ENCODE measurements at regions not wholly inside any gene's neighbourhood (a gene's known extent, or its start where the extent isn't known, plus 50 kb on each side); places are given as distances from the start of the nearest gene placed in this dataset.

- TF ChIP-seq, protein P1, sequence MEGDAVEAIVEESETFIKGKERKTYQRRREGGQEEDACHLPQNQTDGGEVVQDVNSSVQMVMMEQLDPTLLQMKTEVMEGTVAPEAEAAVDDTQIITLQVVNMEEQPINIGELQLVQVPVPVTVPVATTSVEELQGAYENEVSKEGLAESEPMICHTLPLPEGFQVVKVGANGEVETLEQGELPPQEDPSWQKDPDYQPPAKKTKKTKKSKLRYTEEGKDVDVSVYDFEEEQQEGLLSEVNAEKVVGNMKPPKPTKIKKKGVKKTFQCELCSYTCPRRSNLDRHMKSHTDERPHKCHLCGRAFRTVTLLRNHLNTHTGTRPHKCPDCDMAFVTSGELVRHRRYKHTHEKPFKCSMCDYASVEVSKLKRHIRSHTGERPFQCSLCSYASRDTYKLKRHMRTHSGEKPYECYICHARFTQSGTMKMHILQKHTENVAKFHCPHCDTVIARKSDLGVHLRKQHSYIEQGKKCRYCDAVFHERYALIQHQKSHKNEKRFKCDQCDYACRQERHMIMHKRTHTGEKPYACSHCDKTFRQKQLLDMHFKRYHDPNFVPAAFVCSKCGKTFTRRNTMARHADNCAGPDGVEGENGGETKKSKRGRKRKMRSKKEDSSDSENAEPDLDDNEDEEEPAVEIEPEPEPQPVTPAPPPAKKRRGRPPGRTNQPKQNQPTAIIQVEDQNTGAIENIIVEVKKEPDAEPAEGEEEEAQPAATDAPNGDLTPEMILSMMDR (IDR thresholded peaks at IDR 0.05; ENCODE audit: insufficient read depth, low read depth, low read length, missing control alignments) = no peak
- no peak for DNase-seq (ENCODE audit: low read depth)
Observed at GRCh38 chr20:22675341-22675740, 91.0 kb upstream of the FOXA2 start.

DNA sequence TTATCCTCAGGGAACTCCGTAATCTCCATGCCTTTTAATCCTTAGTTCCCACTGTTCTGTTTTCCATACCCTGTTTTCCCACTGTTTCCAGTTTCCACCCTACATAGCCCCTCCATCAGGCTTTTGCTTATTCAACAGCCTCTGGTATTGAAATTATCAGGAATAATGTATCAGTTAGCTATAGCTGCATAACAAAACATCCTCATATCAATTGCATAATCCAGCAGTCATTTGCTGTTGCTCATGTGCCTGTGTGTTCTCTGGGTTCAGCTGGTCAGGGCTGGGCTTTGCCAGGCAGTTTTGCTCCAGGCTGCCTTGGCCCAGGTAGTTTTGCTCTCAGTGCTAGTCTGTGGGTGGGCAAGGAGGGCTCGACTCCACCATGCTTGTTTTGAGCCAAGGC, 94.3 kb upstream of the FOXA2 start:
- no peak for DNase-seq (ENCODE audit: low read depth)
- TF ChIP-seq, protein P1 (IDR thresholded peaks at IDR 0.05; ENCODE audit: insufficient read depth, low read depth, low read length, missing control alignments) = no peak
- H3K4me3 ChIP-seq (ENCODE audit: low read depth, low read length) = no peak overlapping the region

More at GRCh38 chr20:22675341-22675740, 91.0 kb upstream of the FOXA2 start:
- H3K4me3 ChIP-seq (ENCODE audit: low read depth, low read length) = no peak overlapping the region

DNA sequence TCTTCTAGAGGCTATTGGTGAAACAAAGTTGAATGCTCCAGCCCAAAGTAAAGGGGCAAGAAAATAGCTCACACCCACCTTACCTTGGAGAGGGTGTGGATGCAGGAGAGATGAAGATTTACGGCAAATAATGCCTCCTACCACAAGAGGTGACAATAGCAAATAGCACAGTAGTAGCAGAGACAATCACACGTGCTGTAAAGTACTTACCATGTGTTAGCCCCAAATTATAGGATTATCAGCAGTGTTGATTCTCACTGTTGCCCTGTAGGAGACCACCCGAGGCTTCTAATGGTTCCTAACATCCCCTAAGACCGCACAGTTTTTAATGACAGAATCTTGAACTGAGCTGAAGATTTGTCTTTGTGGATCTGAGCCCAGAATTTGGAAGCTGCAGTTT, 94.8 kb upstream of the FOXA2 start:
- TF ChIP-seq, protein P1 (IDR thresholded peaks at IDR 0.05; ENCODE audit: insufficient read depth, low read depth, low read length, missing control alignments) = no peak
- H3K4me3 ChIP-seq (ENCODE audit: low read depth, low read length) = no peak overlapping the region
- no peak for DNase-seq (ENCODE audit: low read depth)

DNA sequence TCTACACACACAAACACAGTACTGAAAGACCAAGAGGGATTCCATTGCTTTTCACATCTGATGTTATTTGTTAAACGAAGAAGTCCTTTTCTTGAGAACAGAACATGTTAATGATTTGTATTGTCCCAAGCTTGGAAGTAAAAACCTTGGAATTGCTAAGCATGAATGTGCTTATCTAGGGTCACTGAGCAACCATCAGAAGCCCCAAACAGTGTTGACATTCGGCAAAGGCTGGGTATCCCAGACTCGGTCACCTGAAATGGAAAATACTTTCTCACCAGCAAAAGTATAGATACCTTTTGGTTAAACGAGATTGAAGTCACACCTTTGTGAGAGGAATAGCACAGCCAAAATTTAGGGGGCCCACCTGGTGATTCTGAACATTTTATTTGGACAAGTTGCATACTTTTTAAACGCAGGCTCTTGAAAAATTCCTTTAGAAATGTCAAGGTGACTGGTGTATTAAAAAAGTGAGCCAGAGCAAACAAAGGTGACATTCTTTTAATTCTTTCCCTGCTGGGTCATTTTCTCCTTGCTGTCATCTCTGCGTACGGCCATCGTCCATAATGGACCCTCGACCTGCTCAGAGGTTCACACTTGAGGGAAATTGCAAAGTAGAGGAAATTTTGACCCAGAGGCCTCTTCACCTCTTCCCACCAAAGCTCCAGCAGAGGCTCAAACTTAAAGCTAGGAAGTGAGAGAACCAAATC, 95.8 kb upstream of the FOXA2 start:
- TF ChIP-seq, protein P1 (IDR thresholded peaks at IDR 0.05; ENCODE audit: insufficient read depth, low read depth, low read length, missing control alignments) = no peak
- no peak for DNase-seq (ENCODE audit: low read depth)
- no peak overlapping the region for H3K4me3 ChIP-seq (ENCODE audit: low read depth, low read length)

DNA sequence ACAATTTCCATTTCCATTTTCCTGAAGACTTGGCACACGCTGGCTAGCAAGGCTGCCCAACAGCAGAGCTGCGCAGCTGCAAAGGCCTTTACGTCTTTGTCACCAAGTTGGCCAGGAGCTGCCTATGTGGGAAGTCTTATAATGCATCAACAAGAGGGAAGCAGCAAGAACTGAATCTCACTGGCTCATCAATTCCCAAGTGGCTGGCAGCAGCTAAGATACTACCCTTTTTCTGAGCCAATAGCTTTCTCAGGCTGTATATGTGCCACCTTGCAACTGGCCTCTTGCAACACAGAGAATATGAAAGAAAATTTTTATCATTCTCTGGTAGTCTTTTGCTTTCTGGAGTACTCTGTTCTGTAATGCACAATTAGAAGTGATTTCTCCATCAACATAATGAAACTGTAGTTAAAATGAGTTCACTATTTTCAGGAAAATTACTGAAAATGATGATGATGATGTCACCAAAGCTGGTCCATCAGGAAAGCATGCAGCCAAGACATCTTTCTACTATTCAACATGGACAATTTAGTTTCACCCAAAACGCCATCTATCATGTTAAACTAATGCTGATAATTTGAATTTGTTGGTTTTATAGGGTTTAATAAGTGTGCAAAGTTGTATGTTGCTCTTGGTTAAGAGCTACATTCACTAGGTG, 97.3 kb upstream of the FOXA2 start:
- TF ChIP-seq, protein P1 (IDR thresholded peaks at IDR 0.05; ENCODE audit: insufficient read depth, low read depth, low read length, missing control alignments) = no peak

DNA sequence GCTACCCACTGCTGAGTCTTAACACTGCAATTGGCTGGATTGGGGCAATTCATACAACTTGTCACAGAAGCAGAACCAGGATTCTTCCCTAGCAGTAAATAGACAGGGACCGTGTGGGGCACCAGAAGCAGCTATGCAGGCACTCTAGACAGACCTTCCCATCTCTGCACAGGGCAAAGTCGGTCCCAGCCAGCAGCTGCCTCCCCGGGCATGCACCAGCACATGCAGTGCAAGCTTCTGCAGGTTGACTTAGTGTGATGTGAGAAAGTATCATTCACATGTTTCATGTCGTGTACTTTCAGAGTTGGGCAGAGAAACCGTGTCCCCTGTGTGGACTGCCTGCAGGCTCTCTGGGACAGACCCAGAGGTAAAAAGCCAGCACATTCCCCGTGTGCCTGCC, 98.0 kb upstream of the FOXA2 start:
- H3K4me3 ChIP-seq (ENCODE audit: low read depth, low read length) = no peak overlapping the region
- DNase-seq (ENCODE audit: low read depth) = no peak
- TF ChIP-seq, protein P1 (IDR thresholded peaks at IDR 0.05; ENCODE audit: insufficient read depth, low read depth, low read length, missing control alignments) = no peak

More for the DNA sequence above, 97.3 kb upstream of the FOXA2 start:
- no peak for DNase-seq (ENCODE audit: low read depth)
- no peak overlapping the region for H3K4me3 ChIP-seq (ENCODE audit: low read depth, low read length)
